A673 (cell line): ENCODE measurements at regions not wholly inside any gene's neighbourhood (a gene's known extent, or its start where the extent isn't known, plus 50 kb on each side); places are given as distances from the start of the nearest gene placed in this dataset.

Source experiments
- BruUV-seq: library from RNA; stranded (reverse); fragments of 400-500 nt; replicated peaks from 2 replicates; lab custom pipeline; 2021; lab: Mats Ljungman, UMichigan
- CTCF ChIA-PET: fragments of 300-600 bp; sonication (Branson Sonifier 250); formaldehyde crosslinking; loops from one replicate; lab custom pipeline; 2022; ENCODE audit warnings: antibody characterized with exemption; lab: Charles Lee
- POLR2A ChIA-PET: fragments of 300-600 bp; sonication (Branson Sonifier 250); formaldehyde crosslinking; loops from one replicate; lab custom pipeline; 2022; ENCODE audit warnings: antibody characterized with exemption; ENCODE audit not compliant: low non-redundant PET; lab: Charles Lee
- DNase-seq: peaks from one replicate; pipeline ENCODE4 v3.0.0-alpha.2; 2015; ENCODE audit warnings: low spot score
- H3K27ac ChIP-seq: fragments of 200-600 bp; sonication (generic); 2 replicates; pipeline ENCODE4 v1.5.1; 2016; ENCODE audit warnings: mixed run types, low read depth, mild to moderate bottlenecking, mixed read lengths, antibody characterized with exemption, low read length; ENCODE audit not compliant: poor library complexity, severe bottlenecking
- H3K27me3 ChIP-seq: fragments of 200-600 bp; sonication (generic); replicated peaks from 2 replicates; pipeline ENCODE4 v1.6.1; 2017; ENCODE audit warnings: mixed run types, low read depth, mild to moderate bottlenecking, mixed read lengths, antibody characterized with exemption, low read length; ENCODE audit not compliant: insufficient read depth, poor library complexity
- H3K36me3 ChIP-seq: fragments of 200-600 bp; sonication (generic); 2 replicates; pipeline ENCODE4 v1.6.1; 2016; ENCODE audit warnings: mixed run types, mild to moderate bottlenecking, mixed read lengths, antibody characterized with exemption, low read length; ENCODE audit not compliant: insufficient read depth, poor library complexity, severe bottlenecking
- H3K4me1 ChIP-seq: fragments of 200-600 bp; sonication (generic); 2 replicates; pipeline ENCODE4 v1.6.1; 2017; ENCODE audit warnings: mixed run types, mild to moderate bottlenecking, mixed read lengths, antibody characterized with exemption, low read length; ENCODE audit not compliant: insufficient read depth, poor library complexity, severe bottlenecking
- H3K4me3 ChIP-seq: fragments of 200-600 bp; sonication (generic); 2 replicates; pipeline ENCODE4 v1.5.1; 2016; ENCODE audit warnings: low read depth, mixed run types, mild to moderate bottlenecking, mixed read lengths, low read length; ENCODE audit not compliant: poor library complexity, severe bottlenecking
- H3K9me3 ChIP-seq: fragments of 200-600 bp; sonication (generic); 2 replicates; pipeline ENCODE4 v1.6.1; 2016; ENCODE audit warnings: mixed run types, low read depth, mild to moderate bottlenecking, mixed read lengths, antibody characterized with exemption, low read length; ENCODE audit not compliant: poor library complexity, severe bottlenecking
- CTCF ChIP-seq: fragments of 300-800, 200-600 bp; sonication (generic); conservative IDR thresholded peaks from 2 replicates; pipeline ENCODE4 v1.5.1; 2017; ENCODE audit warnings: low read depth, mild to moderate bottlenecking, antibody characterized with exemption, low read length, moderate library complexity, mixed read lengths
- EZH2 ChIP-seq: fragments of 200-600 bp; sonication (generic); IDR thresholded peaks from 2 replicates; pipeline ENCODE4 v1.6.1; 2017; ENCODE audit warnings: borderline replicate concordance, low read depth, mild to moderate bottlenecking, mixed read lengths, antibody characterized with exemption, low read length; ENCODE audit not compliant: poor library complexity, severe bottlenecking
- intact Hi-C: fragments of 100-400 bp; cut with micrococcal nuclease; formaldehyde crosslinking; loops from one replicate; pipeline ENCODE4 v1.10.0; 2022; ENCODE audit not compliant: unreplicated experiment

- intact Hi-C loops: no loop called here
- H3K27me3 ChIP-seq: peaks cover 25% of the 10 kb centered on the region
- H3K27ac ChIP-seq: no peak overlapping the region
- no peak for DNase-seq
- POLR2A ChIA-PET: no interaction called here
- no peak for TF ChIP-seq EZH2
- no peak for TF ChIP-seq CTCF
- BruUV-seq: no TSS peak
- CTCF ChIA-PET: interaction anchor here (0.6 kb wide), 1 partner anchor 58 kb away, joined by 5 read pairs; no protein-coding TSS in a partner anchor
- no peaks in the 10 kb centered on the region for H3K4me1 ChIP-seq
- H3K9me3 ChIP-seq: no peaks in the 10 kb centered on the region
- no peak overlapping the region for H3K4me3 ChIP-seq
- no peaks in the 10 kb centered on the region for H3K36me3 ChIP-seq
Measured at GRCh38 chr20:51175724-51176123, 152.8 kb upstream of the KCNG1 start.

- H3K27me3 ChIP-seq: peaks cover 19% of the 10 kb centered on the region
- H3K4me3 ChIP-seq: no peak overlapping the region
- no peaks in the 10 kb centered on the region for H3K9me3 ChIP-seq
- BruUV-seq: no TSS peak
- no peak for DNase-seq
- POLR2A ChIA-PET: no interaction called here
- no peak for TF ChIP-seq CTCF
- TF ChIP-seq EZH2: no peak
- CTCF ChIA-PET: no interaction called here
- H3K36me3 ChIP-seq: no peaks in the 10 kb centered on the region
- intact Hi-C loops: no loop called here
- no peak overlapping the region for H3K27ac ChIP-seq
- no peaks in the 10 kb centered on the region for H3K4me1 ChIP-seq
Measured at GRCh38 chr20:51175156-51175555, 152.2 kb upstream of the KCNG1 start.

- intact Hi-C loops: no loop called here
- Histone ChIP-seq H3K4me1 (no peaks in the 10 kb centered on the region), H3K4me3 (no peak overlapping the region), H3K27me3 (peaks cover 13% of the 10 kb centered on the region), H3K9me3 (no peaks in the 10 kb centered on the region), H3K36me3 (no peaks in the 10 kb centered on the region), H3K27ac (no peak overlapping the region)
- TF ChIP-seq CTCF (no peak), EZH2 (no peak)
- CTCF ChIA-PET: no interaction called here
- BruUV-seq: no TSS peak
- DNase-seq: no peak
- POLR2A ChIA-PET: no interaction called here
Measured at GRCh38 chr20:51174536-51174935, 151.6 kb upstream of the KCNG1 start.
